HEK293 (cell line): ENCODE measurements at regions not wholly inside any gene's neighbourhood (a gene's known extent, or its start where the extent isn't known, plus 50 kb on each side); places are given as distances from the start of the nearest gene placed in this dataset.

Experiments
- CTCF ChIP-seq: fragments of 450-650 bp; formaldehyde crosslinking; IDR thresholded peaks from 2 replicates; pipeline ENCODE4 v1.5.1; 2016; ENCODE audit warnings: missing biosample characterization, missing genetic modification characterization
- REST ChIP-seq: fragments of 450-650 bp; formaldehyde crosslinking; IDR thresholded peaks from 2 replicates; pipeline ENCODE4 v1.5.1; 2016; ENCODE audit warnings: missing biosample characterization, missing genetic modification characterization
- ZNF274 ChIP-seq, 2 experiments: fragments of 200-500 bp in 1 of 2; fragments of 450-650 bp in 1 of 2; sonication (Bioruptor generic) in 1 of 2; formaldehyde crosslinking in 1 of 2; IDR thresholded peaks; 2 replicates each; pipeline versions ENCODE4 v1.5.1 to v1.6.1; 2014 to 2016; ENCODE audit warnings: borderline replicate concordance in 1 of 2, inconsistent platforms in 1 of 2, low read length in 1 of 2, missing biosample characterization in 1 of 2, missing genetic modification characterization in 1 of 2

- TF ChIP-seq CTCF (tag by site-specific recombination) (no peak), ZNF274 (IDR thresholded peaks at IDR 0.05; ENCODE audit: low read length) (no peak), ZNF274 (tag by site-specific recombination; IDR thresholded peaks at IDR 0.05; ENCODE audit: borderline replicate concordance) (no peak), REST (tag by site-specific recombination) (no peak)
Measured at GRCh38 chr20:52838510-52839241, 133.5 kb upstream of the TSHZ2 start.
